HG03095 (cell line): ENCODE measurements at regions not wholly inside any gene's neighbourhood (a gene's known extent, or its start where the extent isn't known, plus 50 kb on each side); places are given as distances from the start of the nearest gene placed in this dataset.
"Not testable (repeated sequence)": the region's sequence is repeated elsewhere in the genome, so short reads cannot be mapped to it uniquely, and the experiment has no call there.

ENCODE experiments used
- ATAC-seq: cut with Tn5 transposase; IDR thresholded peaks from one replicate; pipeline ENCODE4 v1.9.1; 2021; ENCODE audit warnings: moderate library complexity; ENCODE audit not compliant: unreplicated experiment

GRCh38 chr5:125433457-125433856, 687.0 kb upstream of the ZNF608 start:
- ATAC-seq: no peak

GRCh38 chr5:125439243-125439642, 692.8 kb upstream of the ZNF608 start:
- no peak for ATAC-seq

- ATAC-seq: no peak
These were observed 694.5 kb upstream of the ZNF608 start for GRCh38 chr5:125440905-125441304.

GRCh38 chr5:125446986-125447385, 700.5 kb upstream of the ZNF608 start:
- no peak for ATAC-seq

GRCh38 chr5:125450771-125451170, 704.3 kb upstream of the ZNF608 start:
- ATAC-seq: no peak

- no peak for ATAC-seq
These were observed 705.2 kb upstream of the ZNF608 start for GRCh38 chr5:125451622-125452021.

- no peak for ATAC-seq
These were observed 706.6 kb upstream of the ZNF608 start for GRCh38 chr5:125452991-125453390.

GRCh38 chr5:125455041-125455440, 708.6 kb upstream of the ZNF608 start:
- no peak for ATAC-seq

- ATAC-seq: not testable (repeated sequence)
These were observed 709.6 kb upstream of the ZNF608 start for GRCh38 chr5:125456005-125456404.

GRCh38 chr5:125457617-125458016, 711.2 kb upstream of the ZNF608 start:
- no peak for ATAC-seq

- not testable (repeated sequence) for ATAC-seq
These were observed 712.5 kb upstream of the ZNF608 start for GRCh38 chr5:125458949-125459348.

GRCh38 chr5:125461641-125462072, 715.2 kb upstream of the ZNF608 start:
- ATAC-seq: no peak

- no peak for ATAC-seq
These were observed 717.1 kb upstream of the ZNF608 start for GRCh38 chr5:125463466-125464092.

- no peak for ATAC-seq
These were observed 718.5 kb upstream of the ZNF608 start for GRCh38 chr5:125464847-125465432.

GRCh38 chr5:125465703-125466102, 719.3 kb upstream of the ZNF608 start:
- no peak for ATAC-seq

- no peak for ATAC-seq
These were observed 720.8 kb upstream of the ZNF608 start for GRCh38 chr5:125467222-125467621.

GRCh38 chr5:125470280-125470902, 724.0 kb upstream of the ZNF608 start:
- ATAC-seq: no peak

GRCh38 chr5:125476901-125477585, 730.6 kb upstream of the ZNF608 start:
- ATAC-seq: no peak

GRCh38 chr5:125477586-125477975, 731.1 kb upstream of the ZNF608 start:
- ATAC-seq: no peak

GRCh38 chr5:125478599-125478998, 732.2 kb upstream of the ZNF608 start:
- no peak for ATAC-seq

- no peak for ATAC-seq
These were observed 734.5 kb upstream of the ZNF608 start for GRCh38 chr5:125480911-125481310.
